ENCODE measurements at regions not wholly inside any gene's neighbourhood (a gene's known extent, or its start where the extent isn't known, plus 50 kb on each side); places are given as distances from the start of the nearest gene placed in this dataset.
"Not testable (repeated sequence)": the region's sequence is repeated elsewhere in the genome, so short reads cannot be mapped to it uniquely, and the experiment has no call there.

DNA sequence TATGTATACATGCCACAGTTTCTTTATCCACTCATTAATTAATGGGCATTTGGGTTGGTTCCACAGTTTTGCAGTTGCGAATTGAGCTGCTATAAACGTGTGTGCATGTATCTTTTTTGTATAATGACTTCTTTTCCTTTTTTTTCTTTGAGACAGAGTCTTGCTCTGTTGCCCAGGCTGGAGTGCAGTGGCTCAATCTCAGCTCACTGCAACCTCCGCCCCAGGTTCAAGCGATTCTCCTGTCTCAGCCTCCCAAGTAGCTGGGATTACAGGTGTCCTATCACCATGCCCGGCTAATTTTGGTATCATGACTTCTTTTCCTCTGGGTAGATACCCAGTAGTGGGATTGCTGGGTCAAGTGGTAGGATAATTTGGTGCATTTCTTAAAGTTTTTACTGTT, 211.4 kb downstream of the BCAS1 start:
- H3K9me3 Mint-ChIP-seq; H3K4me1 Mint-ChIP-seq (ENCODE audit: low read depth in 2 of 2); DNase-seq; H3K36me3 Mint-ChIP-seq (ENCODE audit: insufficient read depth); H3K27ac Mint-ChIP-seq; H3K4me3 Mint-ChIP-seq; ATAC-seq (replicated peaks); H3K27me3 Mint-ChIP-seq: not testable (repeated sequence)

DNA sequence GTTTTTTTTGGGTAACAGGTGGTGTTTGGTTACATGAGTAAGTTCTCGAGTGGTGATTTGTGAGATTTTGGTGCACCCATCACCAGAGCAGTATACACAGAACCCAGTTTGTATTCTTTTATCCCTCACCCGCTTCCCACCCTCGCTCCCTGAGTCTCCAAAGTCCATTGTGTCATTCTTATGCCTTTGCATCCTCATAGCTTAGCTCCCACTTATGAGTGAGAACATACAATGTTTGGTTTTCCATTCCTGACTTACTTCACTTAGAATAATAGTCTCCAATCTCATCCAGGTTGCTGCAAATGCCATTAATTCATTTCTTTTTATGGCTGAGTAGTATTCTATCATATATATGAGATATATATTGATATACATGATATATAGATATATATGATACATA, 211.9 kb downstream of the BCAS1 start:
- not testable (repeated sequence) for DNase-seq; H3K36me3 Mint-ChIP-seq (ENCODE audit: insufficient read depth); H3K4me1 Mint-ChIP-seq (ENCODE audit: low read depth in 2 of 2); H3K27ac Mint-ChIP-seq; H3K9me3 Mint-ChIP-seq; ATAC-seq (replicated peaks); H3K27me3 Mint-ChIP-seq; H3K4me3 Mint-ChIP-seq

DNA sequence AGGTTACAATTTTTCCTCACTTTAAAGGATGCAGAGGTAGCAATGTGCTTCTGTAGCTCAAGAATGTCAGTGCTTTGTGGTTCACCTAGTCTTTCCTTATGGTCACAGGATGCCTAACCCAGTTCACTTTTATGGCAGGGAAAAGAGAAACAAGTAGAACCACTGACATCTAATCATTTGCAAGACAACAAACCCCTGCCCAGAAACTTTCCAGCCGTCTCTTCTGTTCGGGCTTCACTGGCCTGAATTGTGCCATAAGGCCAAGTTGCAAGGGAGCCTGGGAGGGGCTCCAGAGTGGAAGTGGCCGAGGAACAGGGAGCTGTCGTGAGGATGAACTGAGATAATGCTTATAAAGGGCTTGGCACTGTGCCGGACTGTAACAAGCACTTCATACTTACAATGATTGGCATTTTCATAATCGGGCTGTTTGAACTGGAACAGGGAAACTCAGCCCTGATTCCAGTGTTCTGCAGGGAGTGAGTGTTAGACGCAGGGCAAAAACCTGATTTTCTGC, 212.6 kb downstream of the BCAS1 start:
- ATAC-seq (replicated peaks) (no peak), DNase-seq (no peak)
- no peaks in the 10 kb centered on the region for H3K36me3 Mint-ChIP-seq (ENCODE audit: insufficient read depth)
- H3K4me1 Mint-ChIP-seq (ENCODE audit: low read depth in 2 of 2): peaks cover 5 to 7% of the 10 kb centered on the region in 2 donors
- H3K27ac Mint-ChIP-seq: peak overlapping the region in 1 of 2 donors; percentile 70
- no peaks in the 10 kb centered on the region for H3K9me3 Mint-ChIP-seq
- H3K4me3 Mint-ChIP-seq: no peak overlapping the region
- H3K27me3 Mint-ChIP-seq: no peaks in the 10 kb centered on the region

DNA sequence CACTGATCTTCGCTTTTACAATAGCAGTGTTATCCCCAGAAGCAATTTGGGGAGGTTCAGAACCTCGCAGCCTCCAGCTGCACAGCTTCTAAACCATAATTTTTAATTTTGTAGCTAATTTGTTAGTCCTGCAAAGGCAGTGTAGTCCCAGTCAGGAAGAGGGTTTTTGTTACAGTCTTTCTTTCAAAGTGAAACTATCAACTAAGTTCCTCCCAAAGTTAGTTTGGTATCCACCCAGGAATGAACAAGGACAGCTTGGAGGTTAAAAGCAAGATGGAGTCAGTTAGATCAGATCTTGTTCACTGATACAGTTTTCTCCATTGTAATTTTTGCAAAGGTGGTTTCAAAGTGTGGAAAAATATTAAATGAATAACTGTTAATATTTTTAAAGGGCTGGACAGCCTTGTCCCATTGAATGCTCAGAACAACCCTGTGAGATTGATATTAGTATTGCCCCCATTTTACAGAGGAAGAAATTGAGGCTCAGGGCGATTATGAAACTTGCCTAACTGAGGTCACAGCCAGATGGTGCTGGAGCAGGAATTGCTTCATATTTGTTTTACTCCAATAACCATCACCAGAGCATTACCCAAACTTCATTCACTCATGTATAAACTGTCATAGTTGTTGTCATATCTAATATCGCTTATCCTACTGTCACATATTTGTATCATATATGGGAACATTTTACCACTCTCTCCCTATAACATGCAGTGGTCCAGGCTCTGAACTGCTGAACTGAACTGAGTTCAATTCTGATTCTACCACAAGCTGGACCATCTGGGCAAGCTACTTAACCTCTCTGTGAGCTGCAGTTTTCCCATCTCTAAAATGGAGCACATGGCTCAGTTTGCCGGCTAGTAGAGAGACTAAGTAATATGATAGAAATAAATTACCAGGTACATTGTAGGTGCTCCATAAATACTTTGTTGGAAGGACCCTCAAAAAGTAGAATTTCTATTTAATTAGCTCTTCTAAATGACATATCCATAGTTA, 213.8 kb downstream of the BCAS1 start:
- Mint-ChIP-seq H3K4me3 (no peak overlapping the region), H3K9me3 (no peaks in the 10 kb centered on the region), H3K36me3 (ENCODE audit: insufficient read depth) (peaks cover 4% of the 10 kb centered on the region), H3K27me3 (no peaks in the 10 kb centered on the region), H3K4me1 (ENCODE audit: low read depth in 2 of 2) (peaks cover 5% of the 10 kb centered on the region in 2 donors), H3K27ac (no peak overlapping the region)
- DNase-seq (no peak), ATAC-seq (replicated peaks) (no peak)

DNA sequence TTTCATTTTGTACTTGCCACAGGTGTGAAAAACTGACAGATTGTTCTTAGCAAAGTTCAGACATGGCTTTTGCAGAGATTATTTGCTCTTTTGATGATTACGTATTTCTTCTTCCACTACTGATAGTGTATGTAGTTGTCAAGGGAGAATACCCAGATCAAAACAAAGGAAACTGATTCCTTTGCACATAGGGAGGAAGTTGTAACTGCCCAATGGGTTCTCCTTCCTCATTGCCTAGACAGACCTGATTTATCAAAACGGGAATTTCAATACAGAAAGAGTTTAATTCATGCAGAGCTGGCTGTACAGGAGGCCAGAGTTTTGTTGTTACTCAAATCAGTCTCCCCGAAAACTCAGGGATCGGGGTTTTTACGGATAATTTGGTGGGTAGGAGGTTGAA, 214.7 kb downstream of the BCAS1 start:
- peak overlapping the region in 1 of 2 donors; percentile 73 for H3K27ac Mint-ChIP-seq
- peaks cover 4% of the 10 kb centered on the region for H3K36me3 Mint-ChIP-seq (ENCODE audit: insufficient read depth)
- no peak overlapping the region for H3K4me3 Mint-ChIP-seq
- no peak for DNase-seq
- ATAC-seq (replicated peaks): no peak
- peaks cover 5% of the 10 kb centered on the region in 2 donors for H3K4me1 Mint-ChIP-seq (ENCODE audit: low read depth in 2 of 2)
- no peaks in the 10 kb centered on the region for H3K27me3 Mint-ChIP-seq
- H3K9me3 Mint-ChIP-seq: no peaks in the 10 kb centered on the region

DNA sequence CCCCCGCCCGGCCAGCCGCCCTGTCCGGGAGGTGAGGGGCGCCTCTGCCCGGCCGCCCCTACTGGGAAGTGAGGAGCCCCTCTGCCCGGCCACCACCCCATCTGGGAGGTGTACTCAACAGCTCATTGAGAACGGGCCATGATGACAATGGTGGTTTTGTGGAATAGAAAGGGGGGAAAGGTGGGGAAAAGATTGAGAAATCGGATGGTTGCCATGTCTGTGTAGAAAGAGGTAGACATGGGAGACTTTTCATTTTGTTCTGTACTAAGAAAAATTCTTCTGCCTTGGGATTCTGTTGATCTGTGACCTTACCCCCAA, 215.8 kb downstream of the BCAS1 start:
- not testable (repeated sequence) for H3K27me3 Mint-ChIP-seq; H3K27ac Mint-ChIP-seq; ATAC-seq (replicated peaks)

DNA sequence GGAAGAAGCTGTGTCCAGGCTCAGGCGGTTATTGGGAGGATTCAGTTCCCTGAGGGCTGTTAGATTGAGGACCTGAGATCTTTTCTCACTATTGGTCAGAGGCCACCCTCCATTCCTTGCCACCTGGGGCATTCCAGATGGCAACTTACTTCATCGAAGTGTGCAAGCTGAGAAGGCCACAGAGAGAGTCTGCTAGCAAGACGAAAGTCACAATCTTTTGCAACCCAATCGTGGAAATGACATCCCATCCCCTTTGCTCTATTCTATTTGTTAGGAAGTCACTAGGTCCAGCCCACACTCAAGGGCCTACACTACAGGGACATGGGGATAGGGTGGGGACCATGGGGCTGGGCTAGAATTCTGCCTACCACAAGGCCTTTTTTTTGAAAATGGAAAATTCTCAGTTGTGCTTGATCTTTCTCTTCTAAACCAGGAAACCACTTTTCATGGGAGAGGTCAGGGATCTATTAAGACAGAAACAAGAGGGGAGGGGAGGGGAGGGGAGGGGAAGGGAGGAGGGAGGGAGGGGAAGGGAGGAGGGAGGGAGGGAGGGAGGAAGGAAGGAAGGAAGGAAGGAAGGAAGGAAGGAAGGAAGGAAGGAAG, 217.2 kb downstream of the BCAS1 start:
- DNase-seq (no peak), ATAC-seq (replicated peaks) (no peak)
- Mint-ChIP-seq H3K4me1 (ENCODE audit: low read depth in 2 of 2) (peaks cover 7 to 8% of the 10 kb centered on the region in 2 donors), H3K27ac (peak overlapping the region in 1 of 2 donors; percentile 77), H3K27me3 (no peaks in the 10 kb centered on the region), H3K36me3 (ENCODE audit: insufficient read depth) (peaks cover 12% of the 10 kb centered on the region), H3K4me3 (no peak overlapping the region), H3K9me3 (no peaks in the 10 kb centered on the region)

More for the DNA sequence above, 215.8 kb downstream of the BCAS1 start:
- H3K4me3 Mint-ChIP-seq; H3K36me3 Mint-ChIP-seq (ENCODE audit: insufficient read depth); DNase-seq; H3K4me1 Mint-ChIP-seq (ENCODE audit: low read depth in 2 of 2); H3K9me3 Mint-ChIP-seq: not testable (repeated sequence)

DNA sequence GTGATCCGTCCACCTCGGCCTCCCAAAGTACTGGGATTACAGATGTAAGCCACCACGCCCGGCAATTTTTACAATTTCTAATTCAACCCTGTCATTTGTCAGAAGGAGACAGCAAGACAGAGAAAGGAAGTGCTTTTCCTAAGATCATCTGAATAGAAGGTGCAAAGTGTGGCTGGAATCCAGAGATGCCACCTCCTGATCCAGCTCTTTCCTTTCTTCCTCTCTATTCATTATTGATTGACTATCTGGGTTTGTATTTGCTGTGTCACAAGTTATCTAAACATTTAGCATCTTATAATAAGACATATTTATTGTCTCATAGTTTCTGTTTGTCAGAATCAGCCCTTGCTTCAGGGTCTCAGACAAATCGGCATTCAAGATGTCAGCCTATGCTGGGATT, 217.7 kb downstream of the BCAS1 start:
- H3K4me1 Mint-ChIP-seq (ENCODE audit: low read depth in 2 of 2): peaks cover 7 to 13% of the 10 kb centered on the region in 2 donors
- H3K36me3 Mint-ChIP-seq (ENCODE audit: insufficient read depth): peaks cover 12% of the 10 kb centered on the region
- H3K4me3 Mint-ChIP-seq: no peak overlapping the region
- DNase-seq: no peak
- no peaks in the 10 kb centered on the region for H3K9me3 Mint-ChIP-seq
- no peak for ATAC-seq (replicated peaks)
- peak overlapping the region in 1 of 2 donors; percentile 77 for H3K27ac Mint-ChIP-seq
- H3K27me3 Mint-ChIP-seq: no peaks in the 10 kb centered on the region

DNA sequence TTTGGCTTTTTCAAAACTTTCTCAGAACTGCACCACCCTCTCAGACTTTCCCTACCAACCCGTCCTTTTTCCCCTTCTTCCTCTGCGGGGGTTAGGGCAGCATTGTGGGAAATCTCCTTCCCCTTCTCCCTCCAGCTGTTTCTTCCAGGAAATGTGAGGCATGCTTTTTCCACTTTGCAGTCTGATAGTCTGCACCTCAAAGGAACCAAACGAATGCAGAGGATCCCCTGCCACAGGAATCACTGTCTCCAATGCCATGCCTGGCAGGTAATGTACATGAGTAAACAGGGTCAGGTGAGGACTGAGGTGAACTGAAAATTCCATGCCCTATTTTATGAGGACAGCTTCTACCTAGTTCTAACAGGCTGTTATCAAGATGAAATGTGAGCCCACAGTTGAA, 218.4 kb downstream of the BCAS1 start:
- H3K4me1 Mint-ChIP-seq (ENCODE audit: low read depth in 2 of 2): peaks cover 11 to 20% of the 10 kb centered on the region in 2 donors
- H3K27ac Mint-ChIP-seq: no peak overlapping the region
- H3K4me3 Mint-ChIP-seq: no peak overlapping the region
- H3K9me3 Mint-ChIP-seq: no peaks in the 10 kb centered on the region
- peaks cover 12% of the 10 kb centered on the region for H3K36me3 Mint-ChIP-seq (ENCODE audit: insufficient read depth)
- H3K27me3 Mint-ChIP-seq: no peaks in the 10 kb centered on the region
- no peak for ATAC-seq (replicated peaks)
- DNase-seq: no peak

DNA sequence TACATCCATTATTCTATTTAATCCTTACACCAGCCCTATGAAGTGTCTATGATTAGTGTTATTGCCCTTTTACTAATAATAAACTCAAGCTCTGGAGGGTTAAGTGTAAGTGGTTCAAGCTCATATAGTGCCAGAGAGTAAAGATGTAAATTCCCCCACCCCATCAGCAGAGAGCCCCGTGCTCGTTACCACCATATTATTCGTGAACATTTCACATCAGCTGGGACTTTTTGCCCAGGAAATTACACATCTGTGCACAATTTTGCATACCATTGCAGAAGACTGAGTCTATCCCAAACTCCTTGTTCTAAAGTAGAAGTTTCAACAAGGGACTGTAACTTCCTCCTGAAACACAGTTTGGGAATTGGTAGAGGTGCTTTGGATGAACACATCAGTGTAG, 220.1 kb downstream of the BCAS1 start:
- ATAC-seq (replicated peaks): no peak
- no peak overlapping the region for H3K4me3 Mint-ChIP-seq

DNA sequence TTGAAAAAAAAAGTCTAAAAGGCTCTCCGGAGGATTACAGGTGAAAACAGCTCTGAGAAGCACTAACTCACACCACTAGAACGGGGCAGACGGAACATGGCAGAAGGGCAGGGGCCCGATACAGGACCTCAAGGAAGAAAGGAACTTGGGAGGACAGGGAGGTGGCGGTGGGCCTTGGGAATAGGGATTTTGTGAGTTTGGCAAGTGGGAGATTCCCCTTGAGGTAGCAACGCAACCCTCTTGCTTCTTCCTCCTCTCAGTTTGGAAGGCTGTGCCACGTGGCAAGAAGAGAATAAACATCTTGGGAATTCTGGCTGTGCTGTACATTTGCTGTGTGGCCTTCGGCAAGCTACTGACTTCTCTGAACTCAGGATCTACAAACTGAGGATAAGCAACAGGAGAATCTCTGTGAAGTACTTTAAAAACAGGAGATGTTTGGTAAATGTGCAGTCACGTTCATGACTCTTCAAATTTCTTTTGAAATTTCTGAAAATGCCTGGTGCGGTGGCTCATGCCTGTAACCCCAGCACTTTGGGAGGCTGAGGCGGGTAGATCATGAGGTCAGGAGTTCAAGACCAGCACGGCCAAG, 220.8 kb downstream of the BCAS1 start:
- Mint-ChIP-seq H3K4me1 (ENCODE audit: low read depth in 2 of 2) (peaks cover 24 to 37% of the 10 kb centered on the region in 2 donors), H3K27me3 (no peaks in the 10 kb centered on the region), H3K36me3 (ENCODE audit: insufficient read depth) (peaks cover 12% of the 10 kb centered on the region), H3K4me3 (no peak overlapping the region), H3K9me3 (no peaks in the 10 kb centered on the region), H3K27ac (peak overlapping the region in 1 of 2 donors; percentile 35)
- ATAC-seq (replicated peaks) (no peak), DNase-seq (no peak)

More for the DNA sequence above, 220.1 kb downstream of the BCAS1 start:
- peaks cover 21 to 32% of the 10 kb centered on the region in 2 donors for H3K4me1 Mint-ChIP-seq (ENCODE audit: low read depth in 2 of 2)
- DNase-seq: no peak
- H3K9me3 Mint-ChIP-seq: no peaks in the 10 kb centered on the region
- H3K27ac Mint-ChIP-seq: no peak overlapping the region
- peaks cover 12% of the 10 kb centered on the region for H3K36me3 Mint-ChIP-seq (ENCODE audit: insufficient read depth)
- no peaks in the 10 kb centered on the region for H3K27me3 Mint-ChIP-seq

DNA sequence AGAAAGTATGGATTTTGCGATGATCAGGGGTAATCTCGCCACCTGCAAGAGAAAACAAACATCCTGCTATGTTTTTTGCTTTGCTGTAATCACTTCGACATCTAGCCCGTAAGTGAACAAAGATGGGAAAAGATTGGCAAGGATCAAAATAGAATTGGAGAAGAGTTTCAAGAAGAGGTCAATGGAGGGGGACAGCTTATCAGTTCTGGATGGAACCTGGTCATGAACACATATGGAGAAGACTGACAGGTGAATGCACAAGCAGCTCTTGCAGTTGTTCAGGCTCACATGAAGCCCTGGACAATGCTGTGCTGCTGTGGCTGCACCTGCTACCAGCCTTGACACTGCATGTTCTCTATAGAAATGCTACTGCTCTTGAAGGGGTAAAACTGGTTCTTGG, 222.1 kb downstream of the BCAS1 start:
- Mint-ChIP-seq H3K4me1 (ENCODE audit: low read depth in 2 of 2) (peaks cover 29 to 46% of the 10 kb centered on the region in 2 donors), H3K27ac (peak overlapping the region in 1 of 2 donors; percentile 71)

DNA sequence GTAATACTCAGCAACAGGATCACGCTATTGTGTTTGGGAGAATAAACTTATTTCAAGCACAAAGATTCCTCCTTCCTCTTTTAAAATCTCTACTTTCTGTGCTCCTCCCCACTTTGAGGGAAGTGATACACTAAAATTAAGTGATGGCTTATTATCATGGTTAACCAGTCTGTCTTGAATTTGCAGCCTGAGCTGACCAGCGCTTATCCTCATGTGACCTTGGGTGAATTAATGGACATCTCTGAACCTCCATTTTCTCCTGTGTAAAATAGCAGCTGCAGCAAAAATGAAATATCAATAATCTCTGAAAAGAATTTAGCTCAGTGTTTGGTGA, 222.6 kb downstream of the BCAS1 start:
- Mint-ChIP-seq H3K9me3 (no peaks in the 10 kb centered on the region), H3K27ac (peak overlapping the region; percentile 71 to 91), H3K36me3 (ENCODE audit: insufficient read depth) (peaks cover 12% of the 10 kb centered on the region), H3K4me3 (peak overlapping the region; percentile 67 to 84), H3K4me1 (ENCODE audit: low read depth in 2 of 2) (peaks cover 34 to 51% of the 10 kb centered on the region in 2 donors), H3K27me3 (no peaks in the 10 kb centered on the region)
- ATAC-seq (replicated peaks) (no peak), DNase-seq (no peak)

More for the DNA sequence above, 222.1 kb downstream of the BCAS1 start:
- Mint-ChIP-seq H3K9me3 (no peaks in the 10 kb centered on the region), H3K27me3 (no peaks in the 10 kb centered on the region), H3K4me3 (peak overlapping the region in 1 of 2 donors; percentile 84), H3K36me3 (ENCODE audit: insufficient read depth) (peaks cover 12% of the 10 kb centered on the region)
- ATAC-seq (replicated peaks) (no peak), DNase-seq (no peak)
